ENCODE measurements at regions not wholly inside any gene's neighbourhood (a gene's known extent, or its start where the extent isn't known, plus 50 kb on each side); places are given as distances from the start of the nearest gene placed in this dataset.

- no peak for DNase-seq
These were observed 830.6 kb downstream of the SLC4A3 start for GRCh38 chr2:220458051-220458450.

GRCh38 chr2:220460257-220460985 is 833.0 kb downstream of the SLC4A3 start:
- no peak for DNase-seq

GRCh38 chr2:220463876-220464275 is 836.4 kb downstream of the SLC4A3 start:
- no peak for DNase-seq

- no peak for DNase-seq
These were observed 838.3 kb downstream of the SLC4A3 start for GRCh38 chr2:220465700-220466099.

- no peak for DNase-seq
These were observed 838.8 kb downstream of the SLC4A3 start for GRCh38 chr2:220466251-220466691.

GRCh38 chr2:220469201-220469600 is 841.8 kb downstream of the SLC4A3 start:
- no peak for DNase-seq

GRCh38 chr2:220473611-220474010 is 846.2 kb downstream of the SLC4A3 start:
- no peak for DNase-seq

GRCh38 chr2:220476877-220477276 is 849.4 kb downstream of the SLC4A3 start:
- no peak for DNase-seq

GRCh38 chr2:220478305-220479058 is 851.1 kb downstream of the SLC4A3 start:
- DNase-seq, result no peak

- no peak for DNase-seq
These were observed 855.3 kb downstream of the SLC4A3 start for GRCh38 chr2:220482716-220483115.

GRCh38 chr2:220489121-220489520 is 861.7 kb downstream of the SLC4A3 start:
- DNase-seq, result no peak

GRCh38 chr2:220491670-220492069 is 864.2 kb downstream of the SLC4A3 start:
- no peak for DNase-seq

- no peak for DNase-seq
These were observed 866.6 kb downstream of the SLC4A3 start for GRCh38 chr2:220493871-220494525.

GRCh38 chr2:220496513-220496912 is 869.1 kb downstream of the SLC4A3 start:
- no peak for DNase-seq

- no peak for DNase-seq
These were observed 871.8 kb downstream of the SLC4A3 start for GRCh38 chr2:220499225-220499624.

GRCh38 chr2:220502539-220502938 is 875.1 kb downstream of the SLC4A3 start:
- no peak for DNase-seq

- no peak for DNase-seq
These were observed 876.0 kb downstream of the SLC4A3 start for GRCh38 chr2:220503431-220503830.

GRCh38 chr2:220504938-220505503 is 877.6 kb downstream of the SLC4A3 start:
- no peak for DNase-seq

- DNase-seq, result no peak
These were observed 879.0 kb downstream of the SLC4A3 start for GRCh38 chr2:220506466-220506865.

- DNase-seq, result no peak
These were observed 881.8 kb downstream of the SLC4A3 start for GRCh38 chr2:220509096-220509757.

GRCh38 chr2:220509966-220510365 is 882.5 kb downstream of the SLC4A3 start:
- DNase-seq, result no peak

GRCh38 chr2:220510668-220511067 is 883.2 kb downstream of the SLC4A3 start:
- DNase-seq, result no peak

GRCh38 chr2:220512419-220512818 is 885.0 kb downstream of the SLC4A3 start:
- DNase-seq, result no peak
